ENCODE measurements at regions not wholly inside any gene's neighbourhood (a gene's known extent, or its start where the extent isn't known, plus 50 kb on each side); places are given as distances from the start of the nearest gene placed in this dataset.

DNA sequence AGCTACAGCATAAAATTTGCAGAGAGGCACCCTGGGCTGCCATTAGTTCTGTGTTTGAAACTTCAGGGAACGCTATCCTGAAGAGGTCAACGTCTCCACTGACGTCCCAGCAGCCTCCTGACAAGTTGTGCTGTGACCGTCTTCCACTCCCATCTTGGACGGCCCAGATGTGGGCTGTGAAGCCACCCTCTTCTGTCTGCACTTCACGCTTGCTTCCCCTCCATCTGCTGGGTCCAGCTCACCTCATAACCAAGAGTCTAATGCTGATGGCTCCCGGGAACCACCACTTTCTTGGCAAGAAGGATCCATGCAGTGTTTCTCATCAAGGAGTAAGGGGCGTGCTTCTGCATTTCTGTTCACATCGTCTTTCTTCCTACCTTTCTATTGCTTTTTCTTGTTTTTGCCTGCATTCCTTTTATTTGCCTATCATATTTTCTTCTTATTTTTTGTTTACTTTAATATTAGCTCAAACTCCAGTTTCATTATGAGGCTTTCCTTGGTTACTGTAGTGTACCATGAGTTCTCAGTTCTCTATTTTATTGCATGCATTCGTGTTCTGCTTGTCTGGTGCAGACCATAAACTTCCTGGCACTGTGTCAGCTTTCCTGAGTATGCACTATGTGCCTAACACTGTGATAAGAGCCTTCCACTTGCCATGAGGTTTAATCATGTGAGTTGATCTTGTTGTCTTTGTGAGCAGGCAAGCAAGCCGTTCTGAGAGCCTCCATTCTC, 631.8 kb upstream of the RAB6C start:
- TF ChIP-seq, protein P1, sequence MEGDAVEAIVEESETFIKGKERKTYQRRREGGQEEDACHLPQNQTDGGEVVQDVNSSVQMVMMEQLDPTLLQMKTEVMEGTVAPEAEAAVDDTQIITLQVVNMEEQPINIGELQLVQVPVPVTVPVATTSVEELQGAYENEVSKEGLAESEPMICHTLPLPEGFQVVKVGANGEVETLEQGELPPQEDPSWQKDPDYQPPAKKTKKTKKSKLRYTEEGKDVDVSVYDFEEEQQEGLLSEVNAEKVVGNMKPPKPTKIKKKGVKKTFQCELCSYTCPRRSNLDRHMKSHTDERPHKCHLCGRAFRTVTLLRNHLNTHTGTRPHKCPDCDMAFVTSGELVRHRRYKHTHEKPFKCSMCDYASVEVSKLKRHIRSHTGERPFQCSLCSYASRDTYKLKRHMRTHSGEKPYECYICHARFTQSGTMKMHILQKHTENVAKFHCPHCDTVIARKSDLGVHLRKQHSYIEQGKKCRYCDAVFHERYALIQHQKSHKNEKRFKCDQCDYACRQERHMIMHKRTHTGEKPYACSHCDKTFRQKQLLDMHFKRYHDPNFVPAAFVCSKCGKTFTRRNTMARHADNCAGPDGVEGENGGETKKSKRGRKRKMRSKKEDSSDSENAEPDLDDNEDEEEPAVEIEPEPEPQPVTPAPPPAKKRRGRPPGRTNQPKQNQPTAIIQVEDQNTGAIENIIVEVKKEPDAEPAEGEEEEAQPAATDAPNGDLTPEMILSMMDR (IDR thresholded peaks at IDR 0.05): no peak
- Histone ChIP-seq H3K27ac (no peak overlapping the region), H3K4me1 (no peaks in the 10 kb centered on the region), H3K9me3 (no peaks in the 10 kb centered on the region), H3K4me3 (no peak overlapping the region), H3K27me3 (no peaks in the 10 kb centered on the region), H3K36me3 (no peaks in the 10 kb centered on the region)
- no peak for DNase-seq (ENCODE audit: low spot score in 2 of 2)
- intact Hi-C loops (cut with DNase I): no loop called here

GRCh38 chr2:129354631-129355030, 624.8 kb upstream of the RAB6C start:
- DNase-seq (ENCODE audit: low spot score in 2 of 2): no peak
- Histone ChIP-seq H3K36me3 (no peaks in the 10 kb centered on the region), H3K27me3 (no peaks in the 10 kb centered on the region), H3K27ac (no peak overlapping the region), H3K4me3 (no peak overlapping the region), H3K9me3 (no peaks in the 10 kb centered on the region), H3K4me1 (no peaks in the 10 kb centered on the region)
- TF ChIP-seq, protein P1 (IDR thresholded peaks at IDR 0.05): no peak
- intact Hi-C loops (cut with DNase I): no loop called here

- Histone ChIP-seq H3K9me3 (no peaks in the 10 kb centered on the region), H3K4me3 (no peak overlapping the region), H3K4me1 (no peaks in the 10 kb centered on the region), H3K27me3 (no peaks in the 10 kb centered on the region), H3K36me3 (no peaks in the 10 kb centered on the region), H3K27ac (no peak overlapping the region)
- DNase-seq (ENCODE audit: low spot score in 2 of 2): no peak
- intact Hi-C loops (cut with DNase I): no loop called here
- TF ChIP-seq, protein P1 (IDR thresholded peaks at IDR 0.05): no peak
Observed at GRCh38 chr2:129361688-129362087, 617.8 kb upstream of the RAB6C start.

GRCh38 chr2:129366263-129366662, 613.2 kb upstream of the RAB6C start:
- no peaks in the 10 kb centered on the region for H3K27me3 ChIP-seq
- no peaks in the 10 kb centered on the region for H3K36me3 ChIP-seq
- H3K4me1 ChIP-seq: no peaks in the 10 kb centered on the region
- TF ChIP-seq, protein P1 (IDR thresholded peaks at IDR 0.05): no peak
- no peak for DNase-seq (ENCODE audit: low spot score in 2 of 2)
- intact Hi-C loops (cut with DNase I): no loop called here
- no peaks in the 10 kb centered on the region for H3K9me3 ChIP-seq
- H3K27ac ChIP-seq: no peak overlapping the region
- H3K4me3 ChIP-seq: no peak overlapping the region

DNA sequence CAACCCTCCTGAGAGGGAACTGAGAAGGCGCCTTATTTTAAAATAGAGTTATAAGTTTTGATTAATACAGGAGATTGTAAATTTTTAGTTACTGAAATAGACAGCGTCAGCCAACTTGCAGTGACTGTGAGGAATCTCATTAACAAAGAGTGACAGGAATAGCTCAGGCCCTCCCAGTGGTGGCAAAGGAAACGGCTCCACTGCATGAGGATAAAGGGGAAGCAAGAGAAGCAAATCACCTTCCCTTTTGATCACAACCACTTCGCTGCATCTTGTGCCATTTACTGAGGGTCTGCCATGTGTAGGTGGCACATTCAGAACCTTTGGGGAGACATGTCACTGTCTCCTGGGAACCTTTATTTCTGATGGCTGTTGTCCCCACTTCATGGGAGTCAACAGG, 612.4 kb upstream of the RAB6C start:
- intact Hi-C loops (cut with DNase I): no loop called here
- Histone ChIP-seq H3K27ac (no peak overlapping the region), H3K27me3 (no peaks in the 10 kb centered on the region), H3K4me3 (no peak overlapping the region), H3K36me3 (no peaks in the 10 kb centered on the region), H3K4me1 (no peaks in the 10 kb centered on the region), H3K9me3 (no peaks in the 10 kb centered on the region)
- TF ChIP-seq, protein P1 (IDR thresholded peaks at IDR 0.05): no peak
- no peak for DNase-seq (ENCODE audit: low spot score in 2 of 2)

DNA sequence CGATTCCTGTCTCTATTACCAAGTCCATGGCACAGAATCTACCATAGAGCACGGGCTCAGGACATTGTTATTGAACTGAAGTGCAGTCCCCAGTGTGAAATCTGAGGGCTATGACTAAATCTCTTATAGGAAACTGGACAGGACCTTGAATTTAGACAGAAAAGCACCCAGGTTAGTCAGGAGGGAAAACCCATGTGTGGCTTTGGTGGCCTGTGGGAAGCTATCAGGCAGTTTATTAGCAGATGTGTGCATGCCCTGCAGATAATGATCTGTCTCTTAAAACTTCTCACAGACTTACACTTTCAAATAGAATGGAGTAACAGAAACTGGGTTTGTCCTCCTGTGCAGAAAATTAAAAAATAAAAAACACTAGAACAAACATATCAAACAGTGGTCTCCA, 610.0 kb upstream of the RAB6C start:
- intact Hi-C loops (cut with DNase I): no loop called here

More for the DNA sequence above, 610.0 kb upstream of the RAB6C start:
- TF ChIP-seq, protein P1 (IDR thresholded peaks at IDR 0.05): no peak
- Histone ChIP-seq H3K27me3 (no peaks in the 10 kb centered on the region), H3K4me1 (no peaks in the 10 kb centered on the region), H3K4me3 (no peak overlapping the region), H3K36me3 (no peaks in the 10 kb centered on the region), H3K9me3 (no peaks in the 10 kb centered on the region), H3K27ac (no peak overlapping the region)
- DNase-seq (ENCODE audit: low spot score in 2 of 2): no peak
